Breast epithelium (tissue), 3 donors: ENCODE measurements at regions not wholly inside any gene's neighbourhood (a gene's known extent, or its start where the extent isn't known, plus 50 kb on each side); places are given as distances from the start of the nearest gene placed in this dataset.

ENCODE experiments used
- POLR2A ChIP-seq: fragments of 450-650 bp; IDR thresholded peaks from one replicate; pipeline ENCODE4 v1.6.1; 2016; ENCODE audit warnings: antibody characterized with exemption, mild to moderate bottlenecking, moderate library complexity
- TF ChIP-seq, protein P1 (sequence below), 3 donors: fragments of 450-650 bp; IDR thresholded peaks; one replicate each; pipeline ENCODE4 v1.5.1; 2016 to 2017; ENCODE audit warnings: antibody characterized with exemption in 3 of 3, mild to moderate bottlenecking in 3 of 3, moderate library complexity in 3 of 3

DNA sequence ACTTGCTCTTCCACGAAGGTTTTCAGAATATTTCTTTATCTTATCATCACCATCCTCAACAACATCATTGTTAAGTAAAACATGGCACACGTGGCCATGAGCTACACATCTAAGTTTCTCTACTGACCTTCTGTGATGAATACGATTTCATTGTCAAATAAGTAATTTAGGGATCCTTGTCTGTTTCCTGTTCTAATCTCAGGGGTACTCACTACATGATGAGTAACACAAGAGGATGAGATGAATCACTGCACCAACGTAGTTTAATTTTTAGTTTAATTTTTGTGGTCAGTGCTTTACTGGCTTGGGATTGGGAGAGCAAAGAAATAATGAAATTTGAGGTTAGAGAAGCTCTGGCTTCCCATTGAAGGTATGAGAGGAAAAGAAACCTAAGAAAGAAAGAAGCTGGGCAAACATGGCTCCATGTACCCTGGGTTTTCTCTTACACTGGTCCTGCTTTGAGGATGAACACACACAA lies 461.9 kb upstream of the KLF6 start:
- TF ChIP-seq, protein P1, sequence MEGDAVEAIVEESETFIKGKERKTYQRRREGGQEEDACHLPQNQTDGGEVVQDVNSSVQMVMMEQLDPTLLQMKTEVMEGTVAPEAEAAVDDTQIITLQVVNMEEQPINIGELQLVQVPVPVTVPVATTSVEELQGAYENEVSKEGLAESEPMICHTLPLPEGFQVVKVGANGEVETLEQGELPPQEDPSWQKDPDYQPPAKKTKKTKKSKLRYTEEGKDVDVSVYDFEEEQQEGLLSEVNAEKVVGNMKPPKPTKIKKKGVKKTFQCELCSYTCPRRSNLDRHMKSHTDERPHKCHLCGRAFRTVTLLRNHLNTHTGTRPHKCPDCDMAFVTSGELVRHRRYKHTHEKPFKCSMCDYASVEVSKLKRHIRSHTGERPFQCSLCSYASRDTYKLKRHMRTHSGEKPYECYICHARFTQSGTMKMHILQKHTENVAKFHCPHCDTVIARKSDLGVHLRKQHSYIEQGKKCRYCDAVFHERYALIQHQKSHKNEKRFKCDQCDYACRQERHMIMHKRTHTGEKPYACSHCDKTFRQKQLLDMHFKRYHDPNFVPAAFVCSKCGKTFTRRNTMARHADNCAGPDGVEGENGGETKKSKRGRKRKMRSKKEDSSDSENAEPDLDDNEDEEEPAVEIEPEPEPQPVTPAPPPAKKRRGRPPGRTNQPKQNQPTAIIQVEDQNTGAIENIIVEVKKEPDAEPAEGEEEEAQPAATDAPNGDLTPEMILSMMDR (IDR thresholded peaks at IDR 0.05), result no peak
- no peak for TF ChIP-seq POLR2A
